ENCODE measurements at regions not wholly inside any gene's neighbourhood (a gene's known extent, or its start where the extent isn't known, plus 50 kb on each side); places are given as distances from the start of the nearest gene placed in this dataset.
A peak's percentile ranks its signal among the peaks of the same experiment; 100 is the strongest.

DNA sequence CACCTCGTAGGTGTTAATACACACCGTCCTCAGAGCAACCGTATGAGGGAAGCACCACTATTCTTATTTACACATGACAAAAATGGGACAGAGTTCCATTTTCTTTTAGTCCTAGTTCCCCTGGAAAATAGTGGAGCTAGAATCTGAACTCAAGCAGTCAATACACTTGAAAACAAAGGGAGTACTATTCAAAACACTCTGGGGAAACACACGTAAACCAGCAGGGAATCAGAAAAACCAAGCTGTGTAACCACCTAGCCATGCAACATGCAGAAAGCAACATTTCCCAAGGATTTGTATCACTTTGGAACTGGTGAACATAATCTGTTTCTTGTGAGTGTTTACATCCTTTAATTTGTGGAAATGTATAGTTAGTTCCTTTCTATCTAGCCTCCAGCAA lies 208.2 kb downstream of the UBE2E3 start:
- no peak for DNase-seq (ENCODE audit: low spot score)

DNA sequence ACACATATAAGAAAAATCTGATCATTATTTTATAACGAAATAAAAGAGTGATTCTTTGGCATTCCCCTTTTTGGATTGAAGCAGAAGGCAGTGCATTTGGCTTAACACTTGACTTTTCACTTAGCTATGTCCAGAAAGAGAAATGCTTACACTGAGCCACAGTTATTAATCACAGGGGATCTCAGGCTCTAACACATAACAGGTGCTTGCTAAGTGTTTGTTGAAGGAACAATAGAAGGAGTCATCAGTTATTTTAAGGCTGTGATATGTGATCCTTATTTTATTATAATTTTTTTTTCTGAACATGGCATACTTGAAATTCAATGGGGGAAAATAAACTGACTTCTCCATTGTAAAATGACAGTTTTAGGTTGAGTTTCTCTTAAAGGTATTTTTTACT lies 209.5 kb downstream of the UBE2E3 start:
- DNase-seq (ENCODE audit: low spot score) = no peak

DNA sequence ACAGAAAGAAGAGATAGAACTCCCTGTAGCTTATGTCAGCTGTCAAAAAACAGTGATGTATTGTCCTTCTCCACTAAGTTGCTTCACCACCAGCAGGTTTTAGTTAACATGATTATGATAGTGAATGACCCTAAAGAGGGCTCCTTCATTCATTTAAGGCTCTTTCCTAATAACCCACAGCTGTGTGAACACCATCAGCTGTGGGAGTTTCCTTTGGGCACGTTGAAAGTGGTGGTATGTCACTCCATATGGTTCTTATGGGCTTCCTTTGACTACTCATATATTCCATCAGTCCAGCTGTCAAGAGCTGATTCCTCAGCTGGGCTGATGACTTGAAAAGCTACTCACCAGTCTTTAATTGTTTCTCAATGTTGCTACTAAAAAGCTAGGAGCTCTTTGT lies 210.3 kb downstream of the UBE2E3 start:
- peak; percentile 32 for DNase-seq (ENCODE audit: low spot score)

DNA sequence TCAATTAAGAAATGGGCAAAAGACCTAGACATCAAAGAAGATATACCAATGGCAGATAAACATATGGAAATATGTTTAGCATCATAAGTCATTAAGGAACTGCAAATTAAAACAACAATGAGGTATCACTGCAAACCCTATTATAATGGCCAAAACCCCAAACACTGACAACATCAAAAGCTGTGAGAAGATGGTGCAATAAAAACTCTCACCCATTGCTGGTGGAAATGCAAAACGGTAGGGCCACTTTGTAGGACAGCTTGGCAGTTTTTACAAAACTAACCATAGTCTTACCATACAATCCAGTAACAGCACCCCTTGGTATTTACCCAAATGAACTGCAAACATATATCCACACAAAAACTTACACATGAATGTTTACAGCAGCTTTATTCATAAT lies 213.1 kb downstream of the UBE2E3 start:
- DNase-seq (ENCODE audit: low spot score) = no peak

DNA sequence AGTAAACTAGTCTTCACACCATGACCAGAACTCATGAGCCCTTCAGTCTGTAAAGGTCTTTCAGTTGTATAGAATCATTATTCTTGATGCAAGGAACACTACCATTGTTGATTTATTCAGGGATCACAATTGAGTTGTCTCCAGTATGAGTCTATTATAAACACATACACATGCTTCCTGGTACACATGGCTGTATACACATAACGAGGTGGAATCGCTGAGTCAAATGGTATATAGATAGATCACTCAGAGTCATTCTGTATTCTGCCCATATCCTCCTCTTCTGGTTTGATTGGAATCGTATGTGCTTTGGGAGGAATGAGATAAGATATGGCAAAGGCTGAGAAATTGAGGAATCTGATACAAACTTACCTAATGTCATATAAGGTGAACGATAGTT lies 216.0 kb downstream of the UBE2E3 start:
- DNase-seq (ENCODE audit: low spot score) = no peak

GRCh38 chr2:181197140-181197760 lies 216.8 kb downstream of the UBE2E3 start:
- no peak for DNase-seq (ENCODE audit: low spot score)

- DNase-seq (ENCODE audit: low spot score) = no peak
Measured at GRCh38 chr2:181198183-181198864, 217.9 kb downstream of the UBE2E3 start.

DNA sequence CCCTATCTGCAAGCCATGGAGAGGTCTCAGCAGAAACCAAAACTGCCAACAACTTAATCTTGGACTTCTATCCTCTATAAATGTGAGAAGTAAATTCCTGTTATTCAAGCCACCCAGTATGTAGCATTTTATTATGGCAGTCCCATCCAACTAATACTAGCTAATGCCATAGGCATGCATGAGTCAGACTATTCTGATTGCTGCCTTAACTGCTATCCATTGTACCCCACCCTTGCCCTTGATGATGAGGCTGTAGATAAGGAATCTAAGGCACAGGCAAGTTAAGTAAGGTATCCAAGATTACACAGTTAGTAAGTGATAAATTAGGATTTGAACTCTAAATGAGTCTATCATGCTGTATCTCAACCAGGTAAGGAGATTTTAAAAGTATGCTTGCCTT lies 223.0 kb downstream of the UBE2E3 start:
- no peak for DNase-seq (ENCODE audit: low spot score)

DNA sequence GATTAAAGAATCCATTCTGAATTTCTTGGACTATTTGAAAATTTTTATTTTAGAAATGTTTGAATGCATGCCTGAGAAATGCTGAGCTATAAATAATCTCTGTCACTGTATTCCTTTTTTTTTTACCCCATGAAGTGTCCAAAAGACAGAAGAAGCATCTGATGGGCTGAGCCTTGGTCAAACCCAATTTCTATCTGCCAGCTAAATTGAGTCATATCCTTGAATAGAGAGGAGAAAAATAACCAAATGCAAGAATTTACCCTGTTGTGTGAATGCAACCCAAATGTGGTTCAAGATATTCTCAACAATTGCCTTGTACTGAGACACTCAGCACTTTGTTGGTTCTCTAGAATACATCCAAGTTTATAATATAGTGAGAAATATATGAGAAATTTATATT lies 223.5 kb downstream of the UBE2E3 start:
- no peak for DNase-seq (ENCODE audit: low spot score)

DNA sequence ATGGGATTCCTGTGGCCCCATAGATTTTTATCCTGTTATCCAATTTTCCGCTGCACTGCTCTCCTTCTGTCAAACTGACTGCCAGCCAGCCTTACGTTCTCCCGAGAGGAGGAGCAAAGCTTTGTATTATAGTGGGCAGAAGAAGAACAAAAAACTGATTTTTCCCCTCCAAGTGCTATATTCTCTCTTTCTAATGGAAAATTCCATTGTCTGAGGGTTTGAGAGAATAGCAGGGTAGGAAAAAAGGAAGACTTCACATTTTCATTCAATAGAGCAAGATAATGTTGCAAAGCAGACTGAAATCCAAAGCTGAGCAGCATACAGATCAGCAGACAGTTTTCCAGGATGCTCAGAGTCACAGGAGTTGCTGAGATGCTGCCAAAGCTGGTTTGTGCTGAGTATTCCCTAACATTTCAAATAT lies 238.0 kb downstream of the UBE2E3 start:
- DNase-seq (ENCODE audit: low spot score) = no peak

GRCh38 chr2:181223234-181223633 lies 234.0 kb upstream of the ITGA4 start:
- no peak for DNase-seq (ENCODE audit: low spot score)

- no peak for DNase-seq (ENCODE audit: low spot score)
Measured at GRCh38 chr2:181224866-181225265, 232.3 kb upstream of the ITGA4 start.

GRCh38 chr2:181228661-181229060 lies 228.5 kb upstream of the ITGA4 start:
- DNase-seq (ENCODE audit: low spot score) = no peak

GRCh38 chr2:181231151-181231550 lies 226.0 kb upstream of the ITGA4 start:
- no peak for DNase-seq (ENCODE audit: low spot score)

GRCh38 chr2:181231886-181232621 lies 225.1 kb upstream of the ITGA4 start:
- DNase-seq (ENCODE audit: low spot score) = no peak

GRCh38 chr2:181234487-181234891 lies 222.7 kb upstream of the ITGA4 start:
- peak; percentile 73 for DNase-seq (ENCODE audit: low spot score)

DNA sequence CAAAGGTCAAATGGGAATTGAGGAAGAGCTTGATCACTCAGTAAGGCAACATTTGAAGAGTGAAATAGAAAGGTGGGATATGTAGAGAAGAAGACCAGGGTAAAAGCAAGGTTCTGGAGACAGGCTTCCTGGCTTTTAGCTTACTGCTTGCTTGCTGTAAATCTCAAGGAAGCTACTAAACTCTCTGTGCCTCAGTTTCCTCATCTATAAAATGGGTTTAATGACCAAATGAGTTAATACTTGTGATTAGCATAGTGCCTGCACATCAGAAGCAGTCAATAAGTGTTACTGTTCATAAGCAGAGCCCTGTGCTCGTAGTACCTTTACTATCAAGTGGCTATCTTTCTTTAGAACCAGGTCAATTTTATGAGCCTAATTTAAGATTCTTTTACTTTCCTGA lies 222.2 kb upstream of the ITGA4 start:
- DNase-seq (ENCODE audit: low spot score) = no peak

DNA sequence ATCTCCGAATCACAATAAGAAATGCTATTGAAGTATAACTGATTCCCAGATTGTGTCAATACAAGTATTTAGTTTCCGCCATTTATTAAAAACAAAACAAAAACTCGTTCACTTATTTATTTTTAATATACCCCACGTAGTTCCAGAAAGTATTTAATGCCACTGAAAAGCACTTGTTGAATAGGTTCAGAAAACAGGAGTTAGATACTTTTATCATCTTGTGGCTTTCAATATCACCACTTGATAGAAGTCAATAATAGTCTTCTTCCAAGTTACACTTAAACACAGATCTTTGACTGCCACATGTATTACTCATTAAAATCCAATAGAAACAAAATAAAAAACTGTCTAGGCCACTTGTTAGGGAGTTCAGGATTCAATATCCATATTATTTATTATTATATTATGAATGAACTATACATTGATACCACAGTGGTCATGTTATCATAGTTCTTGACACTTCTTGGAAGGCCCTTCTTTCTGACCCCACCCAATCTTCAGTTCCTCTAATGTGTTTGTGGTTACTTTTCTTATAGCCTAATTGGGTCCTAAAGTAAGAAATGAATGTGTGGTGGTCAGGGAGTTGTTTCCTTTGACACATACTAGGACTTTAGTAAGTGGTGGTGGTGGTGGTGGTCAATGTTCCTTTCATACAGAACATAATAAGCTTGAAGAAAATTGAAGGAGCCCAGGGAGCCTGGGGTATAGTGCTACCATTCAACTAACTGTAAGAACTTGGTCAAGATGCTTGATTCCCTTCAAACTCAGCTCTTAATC lies 221.3 kb upstream of the ITGA4 start:
- no peak for DNase-seq (ENCODE audit: low spot score)

- no peak for DNase-seq (ENCODE audit: low spot score)
Measured at GRCh38 chr2:181239201-181239799, 217.9 kb upstream of the ITGA4 start.

- DNase-seq (ENCODE audit: low spot score) = peak; percentile 13
Measured at GRCh38 chr2:181240844-181241243, 216.3 kb upstream of the ITGA4 start.

DNA sequence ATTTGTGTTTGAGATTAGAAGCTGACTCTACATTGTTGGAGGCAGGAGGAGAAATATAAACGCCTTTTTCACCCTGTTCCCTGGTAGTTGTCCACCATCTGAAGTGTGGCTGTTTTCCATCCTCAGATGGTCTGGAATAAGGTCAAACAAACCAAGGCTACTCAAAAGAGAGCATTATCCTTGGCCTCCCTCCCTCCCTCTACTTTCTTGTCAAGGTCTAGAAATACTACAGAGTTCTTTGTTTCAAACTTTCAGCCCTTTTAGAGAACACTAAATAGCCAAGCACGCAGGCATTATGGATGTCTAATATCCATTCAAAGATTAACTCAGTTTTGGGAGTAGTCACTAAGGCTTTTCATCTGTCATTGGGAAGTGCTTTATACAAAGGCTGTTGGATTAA lies 215.8 kb upstream of the ITGA4 start:
- DNase-seq (ENCODE audit: low spot score) = no peak

GRCh38 chr2:181241797-181242196 lies 215.4 kb upstream of the ITGA4 start:
- no peak for DNase-seq (ENCODE audit: low spot score)

Data from SK-N-DZ (cell line).